Esophagus squamous epithelium (tissue), 4 donors: ENCODE measurements at regions not wholly inside any gene's neighbourhood (a gene's known extent, or its start where the extent isn't known, plus 50 kb on each side); places are given as distances from the start of the nearest gene placed in this dataset.

Source experiments
- POLR2A ChIP-seq, 4 donors: fragments of 450-650 bp; IDR thresholded peaks; one replicate each; pipeline ENCODE4 v1.6.1; 2017; ENCODE audit warnings: antibody characterized with exemption in 4 of 4, mild to moderate bottlenecking in 4 of 4, moderate library complexity in 3 of 4
- TF ChIP-seq, protein P1 (sequence below), 6 experiments: fragments of 450-650 bp in 4 of 6; fragments of 200-600 bp in 2 of 6; sonication (generic) in 2 of 6; IDR thresholded peaks; one replicate each; pipeline ENCODE4 v1.5.1; 2016 to 2019; ENCODE audit warnings: antibody characterized with exemption in 6 of 6, mild to moderate bottlenecking in 4 of 6, moderate library complexity in 4 of 6

DNA sequence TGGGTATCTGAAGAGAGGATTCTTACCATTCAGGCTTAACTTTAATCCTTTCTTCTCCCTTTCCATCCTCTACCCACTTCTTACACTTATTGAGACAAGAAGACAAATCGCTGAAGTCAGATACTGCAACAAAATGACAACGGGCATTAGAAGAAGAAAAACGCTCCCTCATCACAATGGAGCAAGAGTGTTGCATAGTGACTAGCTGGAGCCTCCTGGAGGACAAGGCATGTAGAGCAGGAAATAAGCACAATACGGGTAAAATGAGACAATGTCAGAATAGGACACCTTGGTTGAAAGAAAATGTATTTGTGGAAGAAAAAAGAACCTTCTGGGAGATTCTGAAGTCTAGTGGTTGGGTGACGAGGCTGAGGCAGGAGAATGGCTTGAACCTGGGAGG is 501.0 kb downstream of the RERGL start:
- TF ChIP-seq, protein P1, sequence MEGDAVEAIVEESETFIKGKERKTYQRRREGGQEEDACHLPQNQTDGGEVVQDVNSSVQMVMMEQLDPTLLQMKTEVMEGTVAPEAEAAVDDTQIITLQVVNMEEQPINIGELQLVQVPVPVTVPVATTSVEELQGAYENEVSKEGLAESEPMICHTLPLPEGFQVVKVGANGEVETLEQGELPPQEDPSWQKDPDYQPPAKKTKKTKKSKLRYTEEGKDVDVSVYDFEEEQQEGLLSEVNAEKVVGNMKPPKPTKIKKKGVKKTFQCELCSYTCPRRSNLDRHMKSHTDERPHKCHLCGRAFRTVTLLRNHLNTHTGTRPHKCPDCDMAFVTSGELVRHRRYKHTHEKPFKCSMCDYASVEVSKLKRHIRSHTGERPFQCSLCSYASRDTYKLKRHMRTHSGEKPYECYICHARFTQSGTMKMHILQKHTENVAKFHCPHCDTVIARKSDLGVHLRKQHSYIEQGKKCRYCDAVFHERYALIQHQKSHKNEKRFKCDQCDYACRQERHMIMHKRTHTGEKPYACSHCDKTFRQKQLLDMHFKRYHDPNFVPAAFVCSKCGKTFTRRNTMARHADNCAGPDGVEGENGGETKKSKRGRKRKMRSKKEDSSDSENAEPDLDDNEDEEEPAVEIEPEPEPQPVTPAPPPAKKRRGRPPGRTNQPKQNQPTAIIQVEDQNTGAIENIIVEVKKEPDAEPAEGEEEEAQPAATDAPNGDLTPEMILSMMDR (IDR thresholded peaks at IDR 0.05) = no peak
- TF ChIP-seq POLR2A (IDR thresholded peaks at IDR 0.05) = no peak
